Fibroblast of mammary gland (primary cell): ENCODE measurements at regions not wholly inside any gene's neighbourhood (a gene's known extent, or its start where the extent isn't known, plus 50 kb on each side); places are given as distances from the start of the nearest gene placed in this dataset.
A peak's percentile ranks its signal among the peaks of the same experiment; 100 is the strongest.

Experiments
- DNase-seq: peaks from one replicate; pipeline ENCODE4 v3.0.0-alpha.2; 2010; ENCODE audit warnings: low read depth
- H3K4me3 ChIP-seq: 2 replicates; pipeline ENCODE4 v1.5.1; 2011; ENCODE audit warnings: low read depth, mild to moderate bottlenecking, low read length, moderate library complexity; ENCODE audit not compliant: control insufficient read depth
- TF ChIP-seq, protein P1 (sequence below): conservative IDR thresholded peaks from 2 replicates; pipeline ENCODE4 v1.5.1; 2011; ENCODE audit warnings: low read depth, low read length, inconsistent platforms; ENCODE audit not compliant: control insufficient read depth, insufficient read depth

DNA sequence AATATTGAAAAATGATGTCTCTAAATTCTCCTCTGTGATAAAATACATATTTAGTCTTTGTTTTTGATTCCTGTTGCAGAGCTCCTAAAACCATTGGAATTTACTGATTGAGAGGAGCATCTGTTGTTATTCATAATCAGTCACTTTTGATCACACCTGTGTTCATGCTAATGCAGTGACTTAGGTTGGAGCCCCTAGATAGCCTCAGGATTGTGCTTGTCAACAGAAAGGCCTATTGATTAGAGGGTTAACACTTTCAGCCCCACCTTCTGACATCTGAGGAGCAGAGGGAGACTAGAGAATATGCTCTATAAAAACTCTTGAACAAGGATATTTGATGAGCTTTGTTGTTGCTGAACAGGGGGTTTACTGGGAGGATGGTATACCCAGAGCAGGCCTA lies 409.5 kb upstream of the ADGRL3 start:
- TF ChIP-seq, protein P1, sequence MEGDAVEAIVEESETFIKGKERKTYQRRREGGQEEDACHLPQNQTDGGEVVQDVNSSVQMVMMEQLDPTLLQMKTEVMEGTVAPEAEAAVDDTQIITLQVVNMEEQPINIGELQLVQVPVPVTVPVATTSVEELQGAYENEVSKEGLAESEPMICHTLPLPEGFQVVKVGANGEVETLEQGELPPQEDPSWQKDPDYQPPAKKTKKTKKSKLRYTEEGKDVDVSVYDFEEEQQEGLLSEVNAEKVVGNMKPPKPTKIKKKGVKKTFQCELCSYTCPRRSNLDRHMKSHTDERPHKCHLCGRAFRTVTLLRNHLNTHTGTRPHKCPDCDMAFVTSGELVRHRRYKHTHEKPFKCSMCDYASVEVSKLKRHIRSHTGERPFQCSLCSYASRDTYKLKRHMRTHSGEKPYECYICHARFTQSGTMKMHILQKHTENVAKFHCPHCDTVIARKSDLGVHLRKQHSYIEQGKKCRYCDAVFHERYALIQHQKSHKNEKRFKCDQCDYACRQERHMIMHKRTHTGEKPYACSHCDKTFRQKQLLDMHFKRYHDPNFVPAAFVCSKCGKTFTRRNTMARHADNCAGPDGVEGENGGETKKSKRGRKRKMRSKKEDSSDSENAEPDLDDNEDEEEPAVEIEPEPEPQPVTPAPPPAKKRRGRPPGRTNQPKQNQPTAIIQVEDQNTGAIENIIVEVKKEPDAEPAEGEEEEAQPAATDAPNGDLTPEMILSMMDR, result no peak
- no peak for DNase-seq
- no peak overlapping the region for H3K4me3 ChIP-seq

DNA sequence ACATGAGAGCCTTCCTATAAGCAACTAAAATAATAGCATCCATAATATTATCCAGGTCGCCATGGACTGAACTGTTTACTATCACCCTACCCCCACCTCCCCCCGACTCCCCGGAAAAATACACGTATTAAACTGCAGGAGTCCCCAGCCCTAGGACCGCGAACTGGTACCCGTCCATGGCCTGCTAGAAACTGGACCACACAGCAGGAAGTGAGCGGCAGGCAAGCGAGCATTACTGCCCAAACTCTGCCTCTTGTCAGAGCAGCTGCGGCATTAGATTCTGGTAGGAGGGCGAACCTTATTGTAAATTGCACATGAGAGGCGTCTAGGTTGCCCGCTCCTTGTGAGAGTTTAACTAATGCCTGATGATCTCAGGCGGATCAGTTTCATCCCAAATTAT lies 405.8 kb upstream of the ADGRL3 start:
- TF ChIP-seq, protein P1, result no peak
- DNase-seq, result no peak
- H3K4me3 ChIP-seq, result no peak overlapping the region

DNA sequence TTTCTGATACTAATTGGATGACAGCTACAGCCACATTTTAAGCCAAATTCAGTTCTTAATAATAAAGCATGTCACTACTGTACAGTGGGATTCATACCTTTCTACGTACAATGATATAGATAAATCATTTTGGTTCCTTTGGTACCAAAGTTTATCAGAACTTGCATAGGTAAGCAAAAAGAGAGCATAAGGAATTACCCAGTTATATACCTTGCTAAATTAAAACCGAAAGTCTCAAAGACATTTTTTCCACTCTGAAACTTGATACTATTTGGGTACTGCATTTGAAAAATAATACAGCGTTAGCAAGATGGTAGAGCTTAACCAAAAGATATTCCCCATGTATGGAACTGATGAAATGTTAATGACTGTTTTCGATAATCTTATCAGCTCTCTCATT lies 400.9 kb upstream of the ADGRL3 start:
- H3K4me3 ChIP-seq, result no peak overlapping the region
- no peak for DNase-seq
- TF ChIP-seq, protein P1, result no peak

DNA sequence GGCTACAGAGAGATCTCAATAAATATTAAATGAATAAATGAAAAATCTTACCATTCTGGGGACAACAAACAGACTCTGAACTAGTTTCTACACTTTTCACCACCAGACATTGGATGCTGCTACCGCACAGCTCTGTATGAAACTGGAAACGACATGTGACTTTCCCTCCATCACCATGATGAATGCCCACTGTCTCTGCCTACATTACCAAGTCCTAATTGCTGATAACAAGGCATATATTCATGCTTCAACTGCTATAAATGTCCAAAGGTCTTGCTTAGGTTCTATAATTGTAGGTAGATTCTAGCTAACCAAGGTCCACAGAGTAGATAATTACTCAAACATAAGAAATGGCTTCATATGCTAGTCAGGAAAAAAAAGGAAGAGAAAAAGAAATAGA lies 399.4 kb upstream of the ADGRL3 start:
- no peak for DNase-seq
- H3K4me3 ChIP-seq, result no peak overlapping the region
- TF ChIP-seq, protein P1, result no peak

DNA sequence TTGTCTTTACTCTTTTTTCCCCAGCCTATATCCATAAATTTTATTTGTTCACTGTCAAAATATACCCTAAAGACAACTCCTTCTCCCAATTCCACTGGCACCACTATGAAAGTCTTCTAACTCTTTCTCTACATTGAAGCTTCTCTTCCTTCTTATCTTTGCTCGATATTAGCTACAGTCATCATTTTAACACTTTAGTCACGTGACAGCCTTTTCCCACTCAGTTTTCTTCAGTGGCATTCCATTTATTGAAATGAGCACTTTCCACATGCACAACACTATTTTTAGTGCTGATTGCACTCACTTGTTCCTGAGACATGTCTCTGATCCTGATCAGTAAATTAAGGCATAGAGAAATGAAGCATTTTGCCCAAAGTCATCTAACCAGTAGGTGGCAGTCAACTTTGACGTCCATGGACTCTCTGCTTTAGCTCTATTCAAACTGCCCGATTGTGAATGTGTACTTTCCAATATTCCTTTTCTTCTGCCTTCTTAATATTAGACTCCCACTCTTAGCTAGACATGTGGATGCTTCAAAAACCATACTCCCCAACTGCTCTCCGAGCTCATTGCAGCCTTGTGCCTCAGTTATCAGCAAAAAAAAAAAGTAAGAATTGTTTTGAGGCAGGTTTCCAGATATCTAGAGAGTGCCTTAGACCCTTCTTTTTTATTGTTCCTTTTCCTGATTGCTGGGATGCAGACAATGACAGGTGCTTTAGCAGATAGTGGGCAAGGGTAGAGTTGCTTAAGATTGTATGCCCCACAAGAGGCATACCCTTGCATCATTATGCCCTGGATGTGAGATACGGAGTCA lies 394.4 kb upstream of the ADGRL3 start:
- H3K4me3 ChIP-seq, result no peak overlapping the region

DNA sequence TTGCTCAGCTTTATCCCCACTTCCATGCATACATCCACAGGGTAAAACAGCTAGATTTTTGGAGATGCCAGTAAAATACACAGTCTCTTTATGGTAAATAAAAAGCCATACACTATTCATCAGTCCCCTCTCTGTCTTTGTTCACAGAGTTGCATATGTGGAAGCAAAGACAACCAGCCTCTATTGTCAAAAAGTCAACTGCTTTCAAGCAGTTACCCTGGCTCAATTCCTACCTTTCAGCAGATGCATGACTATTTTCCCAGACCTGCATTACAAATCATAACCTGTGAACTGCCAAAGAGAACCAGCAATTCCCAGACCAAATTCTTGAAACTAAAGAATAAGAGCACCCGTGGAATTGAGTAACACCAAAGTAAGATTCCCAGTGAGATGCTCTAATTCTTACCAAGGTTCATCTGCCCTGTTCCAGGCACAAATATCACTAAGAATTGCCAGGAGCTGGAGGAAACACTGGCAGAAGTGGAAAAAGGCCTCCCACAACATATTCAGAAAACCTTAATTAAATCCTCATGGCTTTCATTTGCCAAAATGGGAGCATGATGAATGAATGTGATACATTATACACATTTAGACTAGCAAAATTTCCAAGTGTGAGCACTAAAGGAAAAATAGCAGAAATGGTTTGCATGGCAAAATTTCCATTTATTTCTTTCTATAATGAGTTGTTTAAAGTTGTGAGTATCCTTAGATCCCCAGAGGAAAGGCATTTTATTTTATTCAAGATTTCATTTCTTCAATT lies 391.2 kb upstream of the ADGRL3 start:
- DNase-seq, result no peak
- TF ChIP-seq, protein P1, result no peak
- no peak overlapping the region for H3K4me3 ChIP-seq

More for the DNA sequence above, 394.4 kb upstream of the ADGRL3 start:
- peak; percentile 21 for DNase-seq
- TF ChIP-seq, protein P1, result peak; percentile 48
